Urothelium cell line (cell line): ENCODE measurements at regions not wholly inside any gene's neighbourhood (a gene's known extent, or its start where the extent isn't known, plus 50 kb on each side); places are given as distances from the start of the nearest gene placed in this dataset.
A peak's percentile ranks its signal among the peaks of the same experiment; 100 is the strongest.
"Not testable (repeated sequence)": the region's sequence is repeated elsewhere in the genome, so short reads cannot be mapped to it uniquely, and the experiment has no call there.

Experiments
- DNase-seq: peaks from one replicate; pipeline ENCODE4 v3.0.0; 2011; ENCODE audit warnings: low spot score, mixed read lengths
- FAIRE-seq: peaks from 2 replicates; lab custom pipeline; 2011; peaks lifted over from hg19 to GRCh38; lab: Jason Lieb, UNC

- FAIRE-seq (no peak), DNase-seq (no peak)
These were observed 199.3 kb downstream of the C9orf152 start for GRCh38 chr9:110008663-110009062.

- FAIRE-seq (no peak), DNase-seq (no peak)
These were observed 196.2 kb downstream of the C9orf152 start for GRCh38 chr9:110011628-110012320.

DNA sequence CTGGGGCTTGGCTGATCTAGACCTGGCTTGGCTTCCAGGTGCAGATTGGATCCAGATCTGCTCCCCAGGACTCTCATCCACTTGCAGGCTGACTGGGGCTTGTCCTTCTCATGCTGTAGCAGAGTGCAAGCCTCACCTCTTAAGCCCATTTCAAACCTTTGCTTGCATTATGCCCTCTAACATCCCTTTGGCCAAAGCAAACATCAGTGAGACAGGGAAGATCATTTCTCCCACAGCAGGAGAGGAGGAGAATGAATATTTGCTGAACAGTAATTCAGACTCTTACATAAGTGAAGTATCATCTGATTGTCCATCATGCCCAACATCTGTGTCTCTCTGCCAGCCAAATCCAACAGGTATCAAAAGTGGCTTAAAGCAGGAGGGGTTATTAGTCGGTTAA is 194.9 kb downstream of the C9orf152 start:
- no peak for DNase-seq
- no peak for FAIRE-seq

DNA sequence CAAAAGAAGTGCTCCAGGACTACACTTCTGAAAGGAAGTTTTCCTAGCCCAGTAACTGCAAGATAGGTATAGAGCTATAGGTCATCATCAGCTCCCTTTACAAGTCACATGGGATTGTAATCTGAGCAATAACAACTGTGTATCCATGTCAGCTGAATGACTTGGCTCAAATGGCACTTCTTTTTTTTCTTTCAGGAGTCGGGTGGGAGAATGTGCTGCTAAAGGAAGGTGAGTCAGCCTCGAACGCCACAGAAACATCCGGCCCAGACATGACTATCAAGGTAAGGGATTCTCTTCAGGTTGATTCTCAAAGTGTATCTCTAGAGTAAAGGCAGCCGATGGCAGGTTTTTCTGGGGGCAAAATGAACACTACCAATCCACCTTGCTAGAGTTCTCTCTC is 192.2 kb downstream of the C9orf152 start:
- FAIRE-seq: no peak
- peak; percentile 66 for DNase-seq

- DNase-seq (peak; percentile 31), FAIRE-seq (no peak)
These were observed 191.6 kb downstream of the C9orf152 start for GRCh38 chr9:110016340-110016739.

- not testable (repeated sequence) for DNase-seq, FAIRE-seq
These were observed 187.7 kb downstream of the C9orf152 start for GRCh38 chr9:110020216-110020615.

- DNase-seq: no peak
- no peak for FAIRE-seq
These were observed 186.1 kb downstream of the C9orf152 start for GRCh38 chr9:110021891-110022290.

GRCh38 chr9:110023221-110023620 is 184.7 kb downstream of the C9orf152 start:
- DNase-seq, FAIRE-seq: not testable (repeated sequence)

- DNase-seq: no peak
- FAIRE-seq: no peak
These were observed 182.3 kb downstream of the C9orf152 start for GRCh38 chr9:110025551-110026170.

DNA sequence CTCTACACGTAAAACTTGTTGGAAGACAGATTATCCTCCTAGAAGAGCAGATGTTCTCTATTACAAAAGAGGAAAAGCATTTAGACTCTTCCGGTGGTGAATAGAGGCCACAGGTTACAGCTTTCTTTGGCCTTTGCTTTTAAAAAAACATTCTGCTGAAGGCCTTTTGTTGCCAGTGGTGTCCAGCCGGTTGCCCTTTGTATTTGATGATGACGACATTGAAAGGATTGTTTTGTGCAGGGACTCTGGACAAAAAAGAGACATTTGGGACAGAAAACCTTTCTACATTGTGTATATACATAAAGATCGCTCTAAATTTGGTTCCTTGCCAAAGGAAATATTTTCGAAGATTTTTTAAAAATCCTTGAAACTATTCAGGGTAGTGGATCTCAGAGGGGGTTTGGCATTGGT is 180.3 kb downstream of the C9orf152 start:
- FAIRE-seq (no peak), DNase-seq (no peak)

DNA sequence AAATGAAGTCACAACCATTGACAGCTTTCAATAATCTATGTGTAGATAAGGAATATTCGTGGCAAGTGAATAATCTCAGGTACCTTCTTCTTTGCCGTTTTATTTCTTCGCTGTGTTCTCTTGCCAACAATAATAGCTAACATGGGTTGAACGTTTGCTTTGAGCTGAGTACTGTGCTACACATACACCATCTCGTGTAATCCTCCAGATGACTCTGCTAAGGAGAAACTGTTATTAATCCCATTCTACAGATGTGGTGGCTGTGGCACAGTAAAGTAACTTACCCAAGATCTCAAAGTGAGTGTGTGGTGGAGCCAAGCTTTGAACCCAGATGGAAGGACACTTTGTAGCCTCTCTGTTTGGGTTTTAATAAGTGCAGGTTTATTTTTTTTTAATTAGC is 179.7 kb downstream of the C9orf152 start:
- FAIRE-seq: no peak
- DNase-seq: no peak

DNA sequence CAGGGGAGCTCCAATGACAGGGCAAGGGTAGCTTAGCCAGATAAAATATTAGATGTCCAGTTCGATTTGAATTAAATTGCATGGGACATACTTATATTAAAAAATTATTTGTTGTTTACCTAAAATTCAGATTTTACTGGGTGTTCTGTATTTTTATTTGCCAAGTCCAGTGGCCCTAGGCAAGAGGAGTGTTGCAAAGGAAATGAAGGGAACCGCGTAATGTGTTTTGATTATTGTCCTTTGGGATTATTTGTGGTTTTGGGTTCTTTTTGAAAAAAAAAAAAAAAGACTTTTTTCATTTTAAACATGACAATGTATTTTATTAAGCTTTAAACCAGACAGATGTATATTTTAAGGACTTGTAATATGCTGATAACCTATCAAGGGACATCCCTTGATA is 179.3 kb downstream of the C9orf152 start:
- no peak for FAIRE-seq

GRCh38 chr9:110029429-110029955 is 178.5 kb downstream of the C9orf152 start:
- FAIRE-seq (no peak), DNase-seq (peak; percentile 46)

More for the DNA sequence above, 179.3 kb downstream of the C9orf152 start:
- no peak for DNase-seq

- DNase-seq: no peak
These were observed 177.9 kb downstream of the C9orf152 start for GRCh38 chr9:110029956-110030480.

GRCh38 chr9:110030632-110031031 is 177.3 kb downstream of the C9orf152 start:
- DNase-seq: no peak
- FAIRE-seq: no peak

More at GRCh38 chr9:110029956-110030480, 177.9 kb downstream of the C9orf152 start:
- no peak for FAIRE-seq

DNA sequence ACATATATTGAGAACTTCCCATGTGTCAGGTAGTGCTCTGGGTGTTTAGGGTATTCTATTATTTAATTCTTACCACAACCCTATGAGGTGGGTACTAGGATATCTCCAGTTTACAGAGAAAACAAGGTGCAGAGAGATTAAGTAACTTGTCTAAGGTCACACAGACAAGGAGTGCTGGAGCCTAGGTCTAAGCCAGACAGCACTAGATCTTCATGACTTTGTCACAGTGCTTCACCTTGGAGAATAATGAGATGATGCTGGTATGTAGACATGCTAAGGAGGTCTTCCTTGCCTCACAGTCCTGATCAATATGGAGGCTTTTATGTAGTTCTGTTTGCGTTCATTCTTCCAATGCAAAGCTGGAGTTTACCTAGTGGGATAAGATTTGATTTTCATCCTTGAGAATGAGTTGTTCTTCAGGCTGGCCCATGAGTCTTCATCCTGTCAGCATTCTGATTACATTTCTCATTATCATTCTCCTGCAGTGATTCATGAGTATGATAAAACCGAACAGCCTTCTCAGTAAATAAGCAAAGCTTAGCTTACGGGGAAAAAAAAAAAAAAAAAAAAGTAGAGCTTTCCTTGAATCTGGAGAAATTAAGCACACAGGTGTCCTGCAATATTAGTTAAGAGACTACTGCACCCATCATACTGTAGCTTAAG is 176.3 kb downstream of the C9orf152 start:
- peak; percentile 38 for DNase-seq
- no peak for FAIRE-seq

- FAIRE-seq: not testable (repeated sequence)
These were observed 175.4 kb downstream of the C9orf152 start for GRCh38 chr9:110032532-110032931.

DNA sequence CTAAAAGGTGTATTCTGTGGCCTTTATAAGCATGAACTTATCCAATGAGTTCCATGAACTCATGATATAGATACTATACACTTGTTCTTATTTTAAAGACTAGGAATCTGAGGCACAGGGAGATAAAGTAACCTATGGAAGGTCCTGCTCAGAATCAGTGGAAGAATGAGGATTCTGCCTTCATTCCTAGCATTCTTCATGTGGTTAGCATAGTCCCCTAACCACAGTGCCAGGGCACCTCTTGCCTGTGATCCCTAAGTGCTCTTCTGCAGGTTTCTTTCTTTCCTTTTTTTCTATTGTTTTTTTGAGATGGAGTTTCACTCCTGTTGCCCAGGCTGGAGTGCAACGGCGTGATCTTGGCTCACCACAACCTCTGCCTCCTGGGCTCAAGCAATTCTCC is 174.1 kb downstream of the C9orf152 start:
- peak; percentile 41 for DNase-seq
- FAIRE-seq: no peak

More at GRCh38 chr9:110032532-110032931, 175.4 kb downstream of the C9orf152 start:
- not testable (repeated sequence) for DNase-seq

DNA sequence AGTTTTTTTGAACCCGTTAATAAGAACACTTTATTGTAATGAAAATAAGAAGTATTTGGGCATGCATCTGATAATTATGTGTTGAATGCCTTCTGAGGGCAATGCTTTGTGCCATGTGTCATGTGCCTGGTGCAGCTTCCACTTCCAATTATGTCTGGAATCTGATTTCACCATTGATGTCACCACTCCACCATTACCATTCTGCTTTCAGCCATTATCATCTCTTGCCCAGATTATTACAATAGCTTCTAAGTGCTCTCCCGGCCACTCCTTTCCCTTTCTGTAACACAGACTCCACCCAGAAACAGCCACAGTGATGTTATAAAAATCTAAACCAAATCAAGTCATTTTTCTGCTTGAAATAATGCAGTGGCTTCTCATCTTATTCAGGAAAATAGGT is 171.7 kb downstream of the C9orf152 start:
- DNase-seq: no peak
- no peak for FAIRE-seq

DNA sequence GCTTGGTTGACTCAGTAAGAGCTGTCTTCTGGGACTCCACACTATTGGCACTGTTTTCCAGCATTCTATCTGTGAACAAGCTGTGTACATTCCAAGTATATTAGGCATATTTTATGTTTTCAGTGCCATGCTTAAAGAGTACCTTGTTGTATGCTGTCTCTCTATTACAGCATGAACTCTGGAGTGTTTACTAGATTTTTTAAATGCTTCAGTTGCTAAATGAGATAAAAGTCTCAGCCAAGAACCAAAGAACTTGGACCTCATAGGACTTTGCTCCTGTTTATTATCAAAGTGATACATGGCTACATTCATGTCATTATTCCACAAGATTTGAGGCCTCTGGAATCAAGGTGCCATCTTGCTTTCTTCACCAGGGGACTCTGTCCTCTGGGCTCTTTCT is 167.2 kb downstream of the C9orf152 start:
- FAIRE-seq (no peak), DNase-seq (no peak)

DNA sequence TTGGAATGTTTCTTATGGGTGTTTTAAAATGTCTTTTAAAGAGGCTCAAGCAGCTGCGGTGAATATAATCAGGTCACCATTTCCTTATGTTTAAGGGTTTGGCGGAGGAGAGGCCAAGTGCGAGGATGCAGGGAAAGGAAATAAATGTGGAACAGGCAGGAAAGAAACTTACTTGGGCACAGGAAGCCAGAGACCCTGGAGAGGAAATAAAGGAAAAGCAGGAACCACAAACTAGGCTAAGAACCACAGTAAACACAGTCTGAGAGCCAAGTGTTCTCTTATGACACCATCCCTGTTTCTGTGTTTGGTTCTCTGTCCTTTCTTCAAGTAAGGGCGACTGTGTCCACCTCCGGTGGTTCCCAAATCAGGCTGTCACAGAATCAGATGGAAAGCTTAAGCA is 166.5 kb downstream of the C9orf152 start:
- DNase-seq (no peak), FAIRE-seq (no peak)
